ENCODE measurements at regions not wholly inside any gene's neighbourhood (a gene's known extent, or its start where the extent isn't known, plus 50 kb on each side); places are given as distances from the start of the nearest gene placed in this dataset.

- Histone ChIP-seq H3K4me2 (ENCODE audit: unreplicated experiment) (no peak overlapping the region), H2AFZ (no peak overlapping the region), H3K79me2 (ENCODE audit: insufficient read depth) (no peaks in the 10 kb centered on the region), H3K27me3 (replicated peaks; ENCODE audit: insufficient read depth) (no peaks in the 10 kb centered on the region), H3K27ac (no peak overlapping the region), H4K20me1 (ENCODE audit: insufficient read depth) (no peaks in the 10 kb centered on the region), H3K9me2 (ENCODE audit: insufficient read depth) (no peaks in the 10 kb centered on the region), H3F3A (ENCODE audit: insufficient read depth) (no peaks in the 10 kb centered on the region), H3K9ac (no peak overlapping the region), H3K9me3 (ENCODE audit: low read depth) (no peaks in the 10 kb centered on the region), H3K4me3 (no peak overlapping the region), H3K36me3 (ENCODE audit: low read depth) (no peaks in the 10 kb centered on the region), H3K4me1 (ENCODE audit: insufficient read depth) (no peaks in the 10 kb centered on the region)
- no peak for DNase-seq
- 37 to 43% methylated on average over 5 of the region's 5 CpGs for WGBS, 2 experiments (ENCODE audit: low coverage in 1 of 2, low lambda C conversion rate in 2 of 2, missing lambda C conversion rate in 2 of 2)
- in situ Hi-C loops (cut with MboI) = no loop called here
- TF ChIP-seq EZH2 (IDR thresholded peaks at IDR 0.05; ENCODE audit: insufficient read depth, poor library complexity, severe bottlenecking) = no peak
- no peak for TF ChIP-seq EZH2phosphoT487 (IDR thresholded peaks at IDR 0.05; ENCODE audit: insufficient read depth, low read depth)
These were observed 238.3 kb upstream of the IRX1 start for GRCh38 chr5:3357291-3357690.

GRCh38 chr5:3356016-3356415, 239.6 kb upstream of the IRX1 start:
- Histone ChIP-seq H3K79me2 (ENCODE audit: insufficient read depth) (no peaks in the 10 kb centered on the region), H2AFZ (no peak overlapping the region), H3K4me2 (ENCODE audit: unreplicated experiment) (no peak overlapping the region), H3K27ac (no peak overlapping the region), H3K4me3 (no peak overlapping the region), H3K9me2 (ENCODE audit: insufficient read depth) (no peaks in the 10 kb centered on the region), H3K27me3 (replicated peaks; ENCODE audit: insufficient read depth) (no peaks in the 10 kb centered on the region), H3F3A (ENCODE audit: insufficient read depth) (no peaks in the 10 kb centered on the region), H3K4me1 (ENCODE audit: insufficient read depth) (no peaks in the 10 kb centered on the region), H4K20me1 (ENCODE audit: insufficient read depth) (no peaks in the 10 kb centered on the region), H3K9me3 (ENCODE audit: low read depth) (no peaks in the 10 kb centered on the region), H3K9ac (no peak overlapping the region), H3K36me3 (ENCODE audit: low read depth) (no peaks in the 10 kb centered on the region)
- DNase-seq = no peak
- TF ChIP-seq EZH2phosphoT487 (IDR thresholded peaks at IDR 0.05; ENCODE audit: insufficient read depth, low read depth) (no peak), EZH2 (IDR thresholded peaks at IDR 0.05; ENCODE audit: insufficient read depth, poor library complexity, severe bottlenecking) (no peak)
- in situ Hi-C loops (cut with MboI) = no loop called here

GRCh38 chr5:3355126-3355525, 240.5 kb upstream of the IRX1 start:
- H2AFZ ChIP-seq = no peak overlapping the region
- no peaks in the 10 kb centered on the region for H4K20me1 ChIP-seq (ENCODE audit: insufficient read depth)
- H3K9me2 ChIP-seq (ENCODE audit: insufficient read depth) = no peaks in the 10 kb centered on the region
- H3K9ac ChIP-seq = no peak overlapping the region
- H3K27me3 ChIP-seq (replicated peaks; ENCODE audit: insufficient read depth) = no peaks in the 10 kb centered on the region
- no peaks in the 10 kb centered on the region for H3F3A ChIP-seq (ENCODE audit: insufficient read depth)
- H3K4me3 ChIP-seq = no peak overlapping the region
- H3K79me2 ChIP-seq (ENCODE audit: insufficient read depth) = no peaks in the 10 kb centered on the region
- no peak overlapping the region for H3K27ac ChIP-seq
- no peaks in the 10 kb centered on the region for H3K4me1 ChIP-seq (ENCODE audit: insufficient read depth)
- in situ Hi-C loops (cut with MboI) = no loop called here
- TF ChIP-seq EZH2 (IDR thresholded peaks at IDR 0.05; ENCODE audit: insufficient read depth, poor library complexity, severe bottlenecking) (no peak), EZH2phosphoT487 (IDR thresholded peaks at IDR 0.05; ENCODE audit: insufficient read depth, low read depth) (no peak)
- no peaks in the 10 kb centered on the region for H3K9me3 ChIP-seq (ENCODE audit: low read depth)
- no peaks in the 10 kb centered on the region for H3K36me3 ChIP-seq (ENCODE audit: low read depth)
- DNase-seq = no peak
- H3K4me2 ChIP-seq (ENCODE audit: unreplicated experiment) = no peak overlapping the region

- no peak for DNase-seq
- H2AFZ ChIP-seq = no peak overlapping the region
- TF ChIP-seq EZH2 (IDR thresholded peaks at IDR 0.05; ENCODE audit: insufficient read depth, poor library complexity, severe bottlenecking) = no peak
- TF ChIP-seq EZH2phosphoT487 (IDR thresholded peaks at IDR 0.05; ENCODE audit: insufficient read depth, low read depth) = no peak
- no peaks in the 10 kb centered on the region for H3K27me3 ChIP-seq (replicated peaks; ENCODE audit: insufficient read depth)
- H3K4me3 ChIP-seq = no peak overlapping the region
- 52 to 66% methylated on average over 7 of the region's 7 CpGs for WGBS, 2 experiments (ENCODE audit: low coverage in 1 of 2, low lambda C conversion rate in 2 of 2, missing lambda C conversion rate in 2 of 2)
- H3K79me2 ChIP-seq (ENCODE audit: insufficient read depth) = no peaks in the 10 kb centered on the region
- no peak overlapping the region for H3K4me2 ChIP-seq (ENCODE audit: unreplicated experiment)
- H3F3A ChIP-seq (ENCODE audit: insufficient read depth) = no peaks in the 10 kb centered on the region
- H3K9me3 ChIP-seq (ENCODE audit: low read depth) = no peaks in the 10 kb centered on the region
- no peak overlapping the region for H3K27ac ChIP-seq
- H3K9ac ChIP-seq = no peak overlapping the region
- no peaks in the 10 kb centered on the region for H4K20me1 ChIP-seq (ENCODE audit: insufficient read depth)
- no peaks in the 10 kb centered on the region for H3K9me2 ChIP-seq (ENCODE audit: insufficient read depth)
- in situ Hi-C loops (cut with MboI) = no loop called here
- H3K4me1 ChIP-seq (ENCODE audit: insufficient read depth) = no peaks in the 10 kb centered on the region
- H3K36me3 ChIP-seq (ENCODE audit: low read depth) = no peaks in the 10 kb centered on the region
These were observed 241.0 kb upstream of the IRX1 start for GRCh38 chr5:3354606-3355005.

GRCh38 chr5:3353561-3353960, 242.1 kb upstream of the IRX1 start:
- H4K20me1 ChIP-seq (ENCODE audit: insufficient read depth) = no peaks in the 10 kb centered on the region
- no peaks in the 10 kb centered on the region for H3K9me2 ChIP-seq (ENCODE audit: insufficient read depth)
- H2AFZ ChIP-seq = no peak overlapping the region
- H3K4me3 ChIP-seq = no peak overlapping the region
- TF ChIP-seq EZH2phosphoT487 (IDR thresholded peaks at IDR 0.05; ENCODE audit: insufficient read depth, low read depth) (no peak), EZH2 (IDR thresholded peaks at IDR 0.05; ENCODE audit: insufficient read depth, poor library complexity, severe bottlenecking) (no peak)
- DNase-seq = no peak
- H3K79me2 ChIP-seq (ENCODE audit: insufficient read depth) = no peaks in the 10 kb centered on the region
- no peaks in the 10 kb centered on the region for H3K27me3 ChIP-seq (replicated peaks; ENCODE audit: insufficient read depth)
- H3K36me3 ChIP-seq (ENCODE audit: low read depth) = no peaks in the 10 kb centered on the region
- in situ Hi-C loops (cut with MboI) = no loop called here
- no peak overlapping the region for H3K27ac ChIP-seq
- H3K9ac ChIP-seq = no peak overlapping the region
- no peak overlapping the region for H3K4me2 ChIP-seq (ENCODE audit: unreplicated experiment)
- H3K9me3 ChIP-seq (ENCODE audit: low read depth) = no peaks in the 10 kb centered on the region
- WGBS, 2 experiments (ENCODE audit: low coverage in 1 of 2, low lambda C conversion rate in 2 of 2, missing lambda C conversion rate in 2 of 2) = 37 to 42% methylated on average over 7 of the region's 7 CpGs
- no peaks in the 10 kb centered on the region for H3K4me1 ChIP-seq (ENCODE audit: insufficient read depth)
- no peaks in the 10 kb centered on the region for H3F3A ChIP-seq (ENCODE audit: insufficient read depth)

All from GM23248 (cell line).